ENCODE measurements at regions not wholly inside any gene's neighbourhood (a gene's known extent, or its start where the extent isn't known, plus 50 kb on each side); places are given as distances from the start of the nearest gene placed in this dataset.

DNA sequence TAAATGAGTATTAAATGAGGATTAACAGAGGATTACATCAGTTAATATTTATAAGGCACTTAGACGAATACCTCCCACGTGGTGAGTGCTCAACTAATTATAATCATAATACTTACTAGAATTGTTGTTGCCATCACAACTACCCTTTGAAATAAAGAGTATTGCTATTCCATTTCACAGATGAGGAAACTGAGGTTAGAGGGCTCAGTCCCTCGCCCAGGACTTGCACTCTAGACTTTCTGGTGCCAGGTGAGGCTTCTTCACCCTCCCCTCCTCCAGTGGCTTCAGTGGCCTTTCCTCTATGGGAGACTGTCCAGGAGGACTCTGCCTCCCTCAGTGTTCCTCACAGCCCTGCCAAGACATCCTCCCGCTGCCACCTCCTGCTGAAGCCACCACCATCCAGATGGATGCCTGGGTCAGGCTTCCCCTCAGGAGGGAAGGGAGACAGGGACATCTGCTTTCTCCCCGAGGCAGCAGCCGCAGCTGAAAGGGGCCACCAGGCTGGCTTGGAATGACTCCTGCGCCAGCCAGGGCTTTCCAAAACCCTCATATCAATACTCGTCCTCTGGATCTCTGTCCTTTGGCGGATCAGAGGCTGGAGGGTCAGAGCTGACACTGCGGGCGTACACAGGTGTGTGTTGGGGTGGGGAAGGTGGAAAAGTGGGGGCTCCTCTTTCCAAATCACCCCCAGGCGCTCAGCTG, 580.1 kb downstream of the BUD13 start:
- TF ChIP-seq, protein P1, sequence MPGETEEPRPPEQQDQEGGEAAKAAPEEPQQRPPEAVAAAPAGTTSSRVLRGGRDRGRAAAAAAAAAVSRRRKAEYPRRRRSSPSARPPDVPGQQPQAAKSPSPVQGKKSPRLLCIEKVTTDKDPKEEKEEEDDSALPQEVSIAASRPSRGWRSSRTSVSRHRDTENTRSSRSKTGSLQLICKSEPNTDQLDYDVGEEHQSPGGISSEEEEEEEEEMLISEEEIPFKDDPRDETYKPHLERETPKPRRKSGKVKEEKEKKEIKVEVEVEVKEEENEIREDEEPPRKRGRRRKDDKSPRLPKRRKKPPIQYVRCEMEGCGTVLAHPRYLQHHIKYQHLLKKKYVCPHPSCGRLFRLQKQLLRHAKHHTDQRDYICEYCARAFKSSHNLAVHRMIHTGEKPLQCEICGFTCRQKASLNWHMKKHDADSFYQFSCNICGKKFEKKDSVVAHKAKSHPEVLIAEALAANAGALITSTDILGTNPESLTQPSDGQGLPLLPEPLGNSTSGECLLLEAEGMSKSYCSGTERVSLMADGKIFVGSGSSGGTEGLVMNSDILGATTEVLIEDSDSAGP (CRISPR knock-in tag; IDR thresholded peaks at IDR 0.05; ENCODE audit: borderline replicate concordance) = no peak
- TF ChIP-seq ZNF713 (CRISPR knock-in tag; IDR thresholded peaks at IDR 0.05) = no peak
- no peak for TF ChIP-seq ARNT (IDR thresholded peaks at IDR 0.05)

Data from HepG2 (cell line).